ENCODE measurements at regions not wholly inside any gene's neighbourhood (a gene's known extent, or its start where the extent isn't known, plus 50 kb on each side); places are given as distances from the start of the nearest gene placed in this dataset.

- TF ChIP-seq CTCF (IDR thresholded peaks at IDR 0.05 in 2 of 3, conservative IDR thresholded peaks at IDR 0.05 in 1 of 3; ENCODE audit: borderline replicate concordance in 1 of 3, insufficient read depth in 1 of 3, low read depth in 2 of 3, low read length in 2 of 3) (no peak), ZFX (IDR thresholded peaks at IDR 0.05) (no peak), EZH2 (IDR thresholded peaks at IDR 0.05) (no peak), SP1 (IDR thresholded peaks at IDR 0.05; ENCODE audit: low read depth) (no peak), POLR2A (IDR thresholded peaks at IDR 0.05; ENCODE audit: borderline replicate concordance, extremely low read depth, insufficient read depth, insufficient read length) (no peak), POLR2AphosphoS5 (IDR thresholded peaks at IDR 0.05; ENCODE audit: low read depth, low read length) (no peak), SRF (IDR thresholded peaks at IDR 0.05; ENCODE audit: low read depth) (no peak), ATF3 (IDR thresholded peaks at IDR 0.05) (no peak), EGR1 (IDR thresholded peaks at IDR 0.05; ENCODE audit: low read depth) (no peak)
Observed at GRCh38 chr20:56752274-56752673, 123.2 kb downstream of the TFAP2C start.
